NCI-H2196 treated with DMSO at 0.1 percent for 48 hours (cell line): ENCODE measurements at regions not wholly inside any gene's neighbourhood (a gene's known extent, or its start where the extent isn't known, plus 50 kb on each side); places are given as distances from the start of the nearest gene placed in this dataset.

ENCODE experiments used
- DNase-seq: peaks from one replicate; lab custom pipeline; 2025; ENCODE audit not compliant: unreplicated experiment; lab: John Stamatoyannopoulos, UW

DNA sequence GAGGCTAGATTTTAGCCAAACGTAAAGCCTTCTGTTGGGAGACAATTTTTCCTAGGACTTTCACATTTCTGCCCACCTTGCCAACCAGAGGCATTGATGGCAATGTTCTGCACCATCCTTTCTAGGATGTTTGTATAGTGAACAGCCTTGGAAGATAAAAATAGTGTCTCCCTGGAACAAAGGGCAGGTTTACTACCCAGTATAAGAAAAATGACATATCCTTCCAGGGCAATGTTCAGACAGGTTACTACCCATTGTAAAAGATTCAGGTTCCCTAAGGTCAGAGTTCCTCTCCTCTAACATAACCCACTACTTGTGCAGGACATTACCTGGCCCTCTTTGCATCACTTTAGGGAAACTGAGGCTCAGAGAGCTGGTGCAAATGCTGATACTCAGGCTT lies 248.2 kb upstream of the VEPH1 start:
- no peak for DNase-seq

DNA sequence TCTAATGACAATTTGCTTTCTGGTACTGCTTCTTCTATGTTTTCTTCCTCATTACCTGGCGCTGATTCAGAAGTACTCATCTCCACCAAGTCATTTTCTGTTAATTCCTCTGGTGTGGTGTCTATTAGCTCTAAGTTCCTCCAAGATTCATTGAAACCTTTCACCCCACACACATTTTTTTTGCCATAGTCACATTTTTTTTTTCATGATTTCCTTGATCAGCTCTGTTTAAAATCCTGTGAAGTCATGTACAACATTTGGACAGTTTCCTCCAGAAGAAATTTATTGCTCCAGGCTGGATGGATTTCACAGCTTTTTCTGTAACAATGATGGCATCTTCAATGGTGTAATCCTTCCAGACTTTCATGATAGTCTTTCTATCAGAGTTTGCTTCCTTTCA lies 243.2 kb upstream of the VEPH1 start:
- DNase-seq = no peak

DNA sequence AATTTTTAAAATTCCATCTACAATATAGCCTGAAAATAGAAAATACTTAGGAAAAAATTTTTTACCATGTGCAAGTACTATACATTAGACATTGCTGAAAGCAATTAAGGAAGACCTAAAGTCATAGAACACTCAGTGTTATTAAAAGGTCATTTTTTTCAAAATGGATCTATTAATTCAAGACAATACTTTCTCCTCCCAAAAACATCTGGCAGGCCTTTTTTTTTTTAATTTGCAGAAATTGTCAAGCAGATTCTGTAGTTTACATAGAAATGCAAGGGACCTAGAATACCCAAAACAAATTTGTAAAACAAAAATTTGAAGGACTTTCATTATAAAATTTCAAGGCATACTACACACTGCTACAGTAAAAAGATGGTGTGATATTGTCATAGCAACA lies 238.4 kb upstream of the VEPH1 start:
- DNase-seq = no peak

DNA sequence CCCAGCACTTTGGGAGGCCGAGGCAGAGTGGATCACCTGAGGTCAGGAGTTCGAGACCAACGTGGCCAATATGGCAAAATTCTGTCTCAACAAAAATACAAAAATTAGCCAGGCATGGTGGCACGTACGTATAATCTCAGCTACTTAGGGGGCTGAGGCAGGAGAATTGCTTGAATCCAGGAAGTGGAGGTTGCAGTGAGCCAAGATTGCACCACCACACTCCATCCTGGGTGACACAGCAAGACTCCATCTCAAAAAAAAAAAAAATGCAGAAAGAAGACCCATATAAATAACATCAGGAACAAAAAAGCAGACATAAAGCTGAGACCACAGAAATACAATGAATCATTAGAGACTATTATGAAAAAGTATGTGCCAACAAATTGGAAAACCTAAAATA lies 235.2 kb upstream of the VEPH1 start:
- no peak for DNase-seq

DNA sequence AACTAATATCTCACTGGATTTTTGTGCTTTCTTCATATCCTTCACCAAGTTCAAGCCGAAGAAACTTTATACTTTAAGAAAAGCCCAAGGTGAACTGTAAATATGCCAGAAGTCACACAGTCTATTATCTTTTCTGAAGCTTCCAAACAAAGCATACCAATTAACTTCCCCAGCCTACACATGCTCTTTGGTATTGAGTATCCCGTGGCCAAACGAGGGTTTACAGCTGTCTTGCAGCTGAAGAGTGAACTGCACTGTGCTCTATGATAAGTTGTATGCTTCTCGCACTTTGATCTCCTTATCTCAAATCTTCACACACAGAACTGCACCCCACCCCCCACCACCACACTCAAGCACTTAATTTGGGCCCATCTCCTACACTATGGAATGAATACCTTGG lies 215.6 kb upstream of the VEPH1 start:
- DNase-seq = no peak

GRCh38 chr3:157713101-157713500 lies 209.9 kb upstream of the VEPH1 start:
- no peak for DNase-seq

DNA sequence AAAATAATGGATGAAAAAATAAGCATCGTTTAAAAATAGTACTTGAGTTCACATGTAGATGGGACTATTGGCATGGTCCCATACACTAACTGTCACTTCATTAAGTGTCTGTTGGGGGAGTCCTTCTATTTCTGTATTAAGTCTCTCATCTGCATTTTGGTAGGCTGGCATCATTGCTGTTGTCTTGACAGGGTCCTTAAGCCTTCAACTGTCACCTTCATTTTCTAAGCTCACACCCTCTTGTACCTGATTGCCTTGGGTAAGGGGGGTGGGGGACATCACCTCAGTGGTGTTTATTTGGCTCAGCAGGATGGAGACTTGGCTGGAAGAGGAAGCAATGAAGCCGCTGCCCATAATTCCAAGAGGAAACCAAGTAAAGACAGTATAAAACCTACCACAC lies 202.0 kb upstream of the VEPH1 start:
- no peak for DNase-seq

DNA sequence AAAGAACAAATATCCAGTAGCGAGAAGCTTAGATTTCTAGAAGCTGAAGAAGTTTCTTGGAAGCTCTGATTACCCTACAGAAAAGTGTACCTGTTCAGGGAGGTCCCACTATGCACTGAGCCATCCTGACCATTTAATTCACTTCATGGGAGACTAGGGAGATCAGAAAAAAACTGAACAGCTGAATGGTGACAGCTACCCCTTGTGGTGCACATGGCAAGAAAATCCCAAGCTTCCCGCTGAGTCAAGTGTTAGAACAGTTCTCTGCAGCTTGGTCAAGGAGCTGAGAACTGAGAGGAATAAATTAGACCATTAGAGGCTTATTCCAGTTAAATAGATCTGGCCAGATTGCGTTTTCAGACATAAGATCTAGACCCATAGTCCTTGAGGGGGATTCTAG lies 197.2 kb upstream of the VEPH1 start:
- no peak for DNase-seq

DNA sequence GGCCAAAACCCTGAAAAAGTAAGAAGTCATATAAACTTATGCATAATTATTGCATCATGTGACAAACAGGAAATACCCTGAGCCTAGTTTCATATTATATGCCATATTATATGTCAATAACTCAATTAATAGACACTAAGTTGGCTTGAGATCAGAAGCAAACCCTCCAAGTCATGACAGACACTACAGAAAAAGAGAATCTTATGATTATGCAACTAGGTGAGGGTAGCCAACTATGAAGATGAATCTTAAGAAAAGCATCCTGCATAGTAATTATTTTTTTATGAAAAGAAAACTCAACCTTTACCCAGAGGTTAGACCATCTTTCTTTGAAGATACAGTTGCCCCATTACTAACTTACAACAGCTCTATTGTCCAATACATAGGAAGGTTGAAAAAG lies 192.4 kb upstream of the VEPH1 start:
- no peak for DNase-seq

- DNase-seq = no peak
Measured at GRCh38 chr3:157695103-157695502, 191.9 kb upstream of the VEPH1 start.

DNA sequence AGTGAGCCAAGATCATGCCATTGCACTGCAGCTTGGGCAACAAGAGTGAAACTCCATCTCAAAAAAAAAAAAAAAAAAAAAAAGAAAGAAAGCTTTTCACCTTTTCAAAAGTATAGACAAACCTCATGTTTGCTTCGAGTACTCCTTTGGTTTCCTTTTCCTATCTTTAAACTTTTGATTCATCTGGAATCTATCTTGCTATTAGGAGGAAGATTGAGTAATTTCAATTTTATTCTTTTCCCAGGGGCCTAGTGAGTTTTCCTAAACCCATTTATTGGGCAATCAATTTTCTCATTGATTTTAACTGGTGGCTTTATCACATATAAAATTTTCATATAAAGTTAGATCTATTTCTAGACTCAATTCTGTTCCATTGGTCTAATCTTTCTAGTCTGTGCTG lies 190.5 kb upstream of the VEPH1 start:
- DNase-seq = no peak

GRCh38 chr3:157692468-157692867 lies 189.3 kb upstream of the VEPH1 start:
- no peak for DNase-seq

GRCh38 chr3:157683668-157684067 lies 180.5 kb upstream of the VEPH1 start:
- no peak for DNase-seq

DNA sequence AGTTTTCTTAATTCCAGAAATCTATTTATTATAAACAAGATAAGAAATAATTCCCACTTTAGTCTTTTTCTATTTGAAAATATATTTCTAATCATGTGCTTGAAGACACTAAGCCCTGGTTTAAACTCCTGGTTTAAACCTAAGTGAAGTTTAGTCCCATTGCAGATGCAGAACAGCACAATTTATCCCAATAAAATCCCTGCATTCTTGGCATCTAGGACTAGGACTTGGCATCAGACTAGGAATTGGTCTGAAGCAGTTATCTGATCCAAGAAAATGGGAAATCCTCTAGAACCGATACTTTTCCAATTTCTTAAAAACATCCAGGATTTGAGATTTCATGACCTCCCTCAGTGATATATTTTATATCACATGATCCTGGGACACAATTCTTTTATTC lies 168.8 kb upstream of the VEPH1 start:
- DNase-seq = no peak

GRCh38 chr3:157671656-157672055 lies 168.4 kb upstream of the VEPH1 start:
- DNase-seq = no peak

- DNase-seq = no peak
Measured at GRCh38 chr3:157669416-157669815, 166.2 kb upstream of the VEPH1 start.

DNA sequence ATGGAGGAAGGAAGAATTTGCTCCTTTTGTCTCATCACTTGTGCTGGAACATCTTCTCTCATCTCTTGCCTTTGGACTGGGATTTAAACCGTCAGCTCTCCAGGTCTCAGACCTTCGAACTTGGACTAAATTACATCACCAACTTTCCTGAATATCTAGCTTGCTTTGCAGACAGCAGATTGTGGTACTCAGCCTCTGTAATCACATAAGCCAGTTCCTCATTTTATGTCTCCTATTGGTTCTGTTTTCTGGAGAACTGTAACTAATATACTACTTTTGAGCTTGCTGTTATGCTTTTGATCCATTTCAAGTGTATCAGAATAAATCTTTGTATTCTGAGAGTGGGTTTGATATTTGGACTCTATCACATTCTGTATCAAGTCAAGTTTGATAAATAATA lies 164.3 kb upstream of the VEPH1 start:
- DNase-seq = no peak

GRCh38 chr3:157662171-157662570 lies 159.0 kb upstream of the VEPH1 start:
- no peak for DNase-seq

- no peak for DNase-seq
Measured at GRCh38 chr3:157660847-157661246, 157.6 kb upstream of the VEPH1 start.

DNA sequence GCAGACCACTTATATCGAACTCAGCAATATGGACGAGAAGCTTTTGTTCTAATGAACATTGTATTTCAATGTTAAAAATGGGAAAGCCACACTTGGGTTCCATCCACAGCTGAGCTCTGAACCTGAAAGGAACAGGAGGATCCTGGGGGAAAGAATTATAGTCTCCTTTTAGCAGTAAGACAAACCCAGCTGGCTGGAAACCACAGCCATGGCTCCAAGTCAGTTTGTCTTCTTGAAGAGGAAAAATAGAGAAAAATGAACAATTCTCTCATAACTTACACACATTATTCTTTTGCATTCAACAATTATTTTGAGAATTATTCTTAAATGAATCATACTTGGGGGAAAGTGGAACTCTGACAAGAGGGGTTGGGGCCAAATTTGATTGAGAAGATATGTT lies 149.2 kb upstream of the VEPH1 start:
- no peak for DNase-seq

- DNase-seq = no peak
Measured at GRCh38 chr3:157650699-157651098, 147.5 kb upstream of the VEPH1 start.

- DNase-seq = no peak
Measured at GRCh38 chr3:157650172-157650571, 147.0 kb upstream of the VEPH1 start.

DNA sequence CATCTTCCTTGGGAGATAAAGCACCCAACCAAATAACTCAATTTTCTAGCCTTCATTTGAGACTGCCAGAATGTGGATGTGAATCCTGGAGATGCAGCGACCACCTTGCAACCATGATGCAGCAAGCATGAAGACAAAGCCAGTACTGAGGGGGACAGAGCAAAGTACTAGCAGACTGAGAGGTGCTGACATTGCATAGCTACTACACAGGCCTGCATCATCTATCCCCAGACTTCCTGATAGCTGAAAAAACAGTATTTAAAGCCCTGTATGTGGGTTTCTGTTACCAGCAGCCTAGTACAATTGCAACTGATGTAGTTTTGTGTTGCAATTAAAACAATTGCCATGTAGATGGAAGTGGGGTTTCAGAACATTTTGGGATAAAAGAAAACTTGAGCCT lies 146.3 kb upstream of the VEPH1 start:
- DNase-seq = no peak

DNA sequence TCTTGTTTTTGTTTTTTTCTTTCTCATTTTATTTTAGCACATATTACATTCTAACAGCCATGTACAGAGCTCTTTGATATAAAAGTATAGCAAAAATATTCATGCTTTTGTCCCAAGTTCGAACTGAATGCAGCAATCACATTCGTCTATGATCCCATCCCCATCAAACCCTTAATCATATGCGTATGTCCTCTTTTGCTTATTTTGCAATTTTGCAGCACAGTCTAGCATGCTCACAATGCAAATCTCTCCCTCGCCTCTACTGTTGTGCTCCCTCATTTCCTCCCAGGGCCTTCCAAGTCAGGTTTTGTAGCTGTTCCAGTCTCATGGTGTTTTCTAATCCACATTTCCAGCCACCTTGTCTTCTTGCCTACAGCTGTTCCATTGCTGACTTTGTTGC lies 144.6 kb upstream of the VEPH1 start:
- no peak for DNase-seq
